Mesothelial cell of epicardium (in vitro differentiated cells): ENCODE measurements at regions not wholly inside any gene's neighbourhood (a gene's known extent, or its start where the extent isn't known, plus 50 kb on each side); places are given as distances from the start of the nearest gene placed in this dataset.
A peak's percentile ranks its signal among the peaks of the same experiment; 100 is the strongest.

ENCODE experiments used
- DNase-seq, 2 experiments: peaks; one replicate each; pipeline ENCODE4 v3.0.0; 2021; ENCODE audit warnings: low spot score in 2 of 2; ENCODE audit not compliant: unreplicated experiment in 2 of 2
- H3K27ac Mint-ChIP-seq: 2 replicates; pipeline ENCODE4 v1.8.0; 2021; ENCODE audit warnings: mixed read lengths
- H3K27me3 Mint-ChIP-seq: 2 replicates; pipeline ENCODE4 v1.8.0; 2021; ENCODE audit warnings: low read depth, mixed read lengths
- H3K36me3 Mint-ChIP-seq: 2 replicates; pipeline ENCODE4 v1.8.0; 2021; ENCODE audit warnings: mixed read lengths
- H3K4me1 Mint-ChIP-seq: 2 replicates; pipeline ENCODE4 v1.8.0; 2021; ENCODE audit warnings: mixed read lengths
- H3K4me3 Mint-ChIP-seq: 2 replicates; pipeline ENCODE4 v1.8.0; 2021; ENCODE audit warnings: mild to moderate bottlenecking, moderate library complexity, mixed read lengths
- H3K9me3 Mint-ChIP-seq: 2 replicates; pipeline ENCODE4 v1.8.0; 2021; ENCODE audit warnings: mixed read lengths
- CTCF ChIP-seq: fragments of 200-600 bp; sonication (generic); IDR thresholded peaks from one replicate; pipeline ENCODE4 v1.5.0; 2021; ENCODE audit warnings: antibody characterized with exemption; ENCODE audit not compliant: unreplicated experiment

DNA sequence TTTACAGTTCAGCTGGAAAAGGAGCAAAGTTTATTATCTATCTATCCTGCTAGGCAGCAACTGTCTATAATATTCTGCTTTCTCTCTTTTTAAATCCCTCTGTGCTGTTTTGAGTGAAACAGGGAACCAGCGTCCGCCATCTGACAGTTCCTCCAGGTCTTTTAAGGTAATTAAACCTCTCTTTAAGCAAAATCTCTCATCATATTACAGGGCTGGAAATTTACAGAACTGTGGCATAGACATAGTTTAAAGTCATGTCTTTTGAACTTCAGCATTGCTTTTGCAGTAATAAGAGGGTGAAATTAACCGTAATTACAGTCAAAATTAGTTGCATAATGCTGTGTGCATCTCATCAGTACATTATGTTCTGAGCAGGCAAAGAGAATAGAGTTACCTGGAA is 263.4 kb upstream of the KCNMB2 start:
- Mint-ChIP-seq H3K4me1 (peaks cover 18% of the 10 kb centered on the region), H3K36me3 (peaks cover under 1% of the 10 kb centered on the region), H3K27me3 (no peaks in the 10 kb centered on the region), H3K4me3 (no peak overlapping the region), H3K9me3 (peaks cover 3% of the 10 kb centered on the region), H3K27ac (no peak overlapping the region)
- no peak for TF ChIP-seq CTCF
- no peak for DNase-seq

- Mint-ChIP-seq H3K4me3 (no peak overlapping the region), H3K27ac (no peak overlapping the region), H3K27me3 (no peaks in the 10 kb centered on the region), H3K9me3 (peaks cover 15% of the 10 kb centered on the region), H3K4me1 (peaks cover 18% of the 10 kb centered on the region), H3K36me3 (peaks cover 10% of the 10 kb centered on the region)
- TF ChIP-seq CTCF: no peak
- DNase-seq: no peak
Measured at GRCh38 chr3:178274711-178275110, 261.5 kb upstream of the KCNMB2 start.

DNA sequence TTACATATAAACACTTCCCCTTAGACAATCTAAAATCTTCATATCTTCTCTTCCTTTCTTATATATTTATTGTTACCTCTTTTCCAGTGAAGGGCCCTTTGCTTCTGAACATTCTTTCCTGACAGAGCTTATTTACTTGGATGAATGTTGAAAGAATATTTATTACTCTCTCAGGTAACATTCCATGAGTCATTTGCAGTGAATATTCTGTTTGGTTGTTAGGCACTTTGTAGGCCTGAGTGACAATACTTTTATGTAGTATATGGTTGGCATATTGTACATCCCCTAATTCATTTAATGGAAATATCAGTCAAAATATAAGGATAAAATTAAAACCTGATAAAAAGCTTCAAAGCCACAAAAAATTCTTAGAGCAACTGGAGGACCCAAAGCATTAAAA is 260.9 kb upstream of the KCNMB2 start:
- no peak for DNase-seq
- H3K27me3 Mint-ChIP-seq: no peaks in the 10 kb centered on the region
- no peak for TF ChIP-seq CTCF
- H3K36me3 Mint-ChIP-seq: peaks cover 12% of the 10 kb centered on the region
- H3K27ac Mint-ChIP-seq: peak overlapping the region; percentile 44
- peaks cover 19% of the 10 kb centered on the region for H3K9me3 Mint-ChIP-seq
- peaks cover 18% of the 10 kb centered on the region for H3K4me1 Mint-ChIP-seq
- no peak overlapping the region for H3K4me3 Mint-ChIP-seq

- Mint-ChIP-seq H3K27me3 (no peaks in the 10 kb centered on the region), H3K27ac (peak overlapping the region; percentile 23), H3K36me3 (peaks cover 12% of the 10 kb centered on the region), H3K9me3 (peaks cover 20% of the 10 kb centered on the region), H3K4me3 (no peak overlapping the region), H3K4me1 (peaks cover 18% of the 10 kb centered on the region)
- no peak for DNase-seq
- TF ChIP-seq CTCF: no peak
Measured at GRCh38 chr3:178275793-178276192, 260.4 kb upstream of the KCNMB2 start.

DNA sequence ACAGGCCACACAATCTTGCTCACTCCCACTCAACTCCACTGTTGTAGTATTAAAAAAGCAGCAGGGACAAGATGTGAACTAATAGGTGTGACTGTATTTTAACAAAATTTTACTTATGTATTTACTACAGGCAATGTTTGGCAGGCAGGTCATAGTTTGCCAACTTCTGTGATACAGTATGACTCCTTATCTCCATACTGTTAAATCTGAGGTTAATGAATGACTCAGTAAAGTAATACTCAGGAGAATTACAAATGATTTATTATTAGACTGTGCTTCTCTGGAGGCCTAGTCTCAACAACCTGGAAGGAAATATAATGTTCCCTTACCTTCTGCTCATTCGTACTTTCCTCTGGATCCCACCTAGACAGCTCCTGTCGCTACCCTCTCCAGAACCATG is 258.6 kb upstream of the KCNMB2 start:
- DNase-seq: no peak
- peaks cover 34% of the 10 kb centered on the region for H3K9me3 Mint-ChIP-seq
- H3K4me1 Mint-ChIP-seq: peaks cover 18% of the 10 kb centered on the region
- no peak overlapping the region for H3K4me3 Mint-ChIP-seq
- peak overlapping the region; percentile 39 for H3K27ac Mint-ChIP-seq
- TF ChIP-seq CTCF: no peak
- H3K36me3 Mint-ChIP-seq: peaks cover 12% of the 10 kb centered on the region
- no peaks in the 10 kb centered on the region for H3K27me3 Mint-ChIP-seq

DNA sequence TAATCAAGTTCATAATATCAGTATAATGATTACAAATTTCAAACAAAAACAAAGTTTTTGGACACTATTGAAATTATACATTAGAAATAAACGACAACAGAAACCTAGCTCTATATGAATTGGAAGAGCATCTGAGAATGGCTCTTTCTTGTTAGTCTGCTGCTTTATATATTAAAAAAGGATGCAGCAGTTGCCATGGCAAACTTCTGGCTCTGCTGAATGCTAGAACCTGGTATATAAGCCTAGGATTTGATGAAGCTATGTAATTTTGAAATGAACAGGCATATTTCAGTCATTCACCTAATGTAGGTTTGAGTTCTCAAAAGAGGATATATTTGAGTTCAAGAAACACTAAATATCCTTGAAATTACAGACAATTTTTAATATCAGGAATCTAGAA is 252.7 kb upstream of the KCNMB2 start:
- H3K4me3 Mint-ChIP-seq: no peak overlapping the region
- peaks cover 52% of the 10 kb centered on the region for H3K9me3 Mint-ChIP-seq
- H3K36me3 Mint-ChIP-seq: peaks cover 11% of the 10 kb centered on the region
- peaks cover 2% of the 10 kb centered on the region for H3K4me1 Mint-ChIP-seq
- H3K27ac Mint-ChIP-seq: no peak overlapping the region
- TF ChIP-seq CTCF: no peak
- no peaks in the 10 kb centered on the region for H3K27me3 Mint-ChIP-seq
- DNase-seq: no peak
